ENCODE measurements at regions not wholly inside any gene's neighbourhood (a gene's known extent, or its start where the extent isn't known, plus 50 kb on each side); places are given as distances from the start of the nearest gene placed in this dataset.

GRCh38 chr11:76298255-76298654 is 82.7 kb downstream of the THAP12 start:
- Histone ChIP-seq H3K27me3 (ENCODE audit: insufficient read depth, low read length) (no peaks in the 10 kb centered on the region), H3K9me3 (ENCODE audit: control insufficient read depth in 1 of 2, low read length in 2 of 2) (no peaks in the 10 kb centered on the region), H3K4me3 (ENCODE audit: low read length in 2 of 2) (no peak overlapping the region), H3K4me1 (ENCODE audit: insufficient read depth, low read length) (no peaks in the 10 kb centered on the region), H3K27ac (ENCODE audit: low read depth, low read length) (no peak overlapping the region), H3K36me3 (ENCODE audit: insufficient read depth, low read length) (no peaks in the 10 kb centered on the region)
- no peak overlapping the region for H3K4me3 Mint-ChIP-seq
- intact Hi-C loops (cut with micrococcal nuclease) = no loop called here
- no peak overlapping the region for H3K27ac Mint-ChIP-seq
- DNase-seq = no peak
- H3K9me3 Mint-ChIP-seq = no peaks in the 10 kb centered on the region
- ChIA-PET POLR2A (ENCODE audit: partially characterized antibody) (no interaction called here), CTCF (ENCODE audit: partially characterized antibody) (interaction anchor here (1.6 kb wide), 1 partner anchor 89 kb away, joined by 4 read pairs; no protein-coding TSS in a partner anchor)
- H3K36me3 Mint-ChIP-seq = no peaks in the 10 kb centered on the region
- peaks cover 2 to 4% (median 3%) of the 10 kb centered on the region in 4 donors for H3K4me1 Mint-ChIP-seq
- peaks cover 0 to 3% of the 10 kb centered on the region in 2 donors for H3K27me3 Mint-ChIP-seq

DNA sequence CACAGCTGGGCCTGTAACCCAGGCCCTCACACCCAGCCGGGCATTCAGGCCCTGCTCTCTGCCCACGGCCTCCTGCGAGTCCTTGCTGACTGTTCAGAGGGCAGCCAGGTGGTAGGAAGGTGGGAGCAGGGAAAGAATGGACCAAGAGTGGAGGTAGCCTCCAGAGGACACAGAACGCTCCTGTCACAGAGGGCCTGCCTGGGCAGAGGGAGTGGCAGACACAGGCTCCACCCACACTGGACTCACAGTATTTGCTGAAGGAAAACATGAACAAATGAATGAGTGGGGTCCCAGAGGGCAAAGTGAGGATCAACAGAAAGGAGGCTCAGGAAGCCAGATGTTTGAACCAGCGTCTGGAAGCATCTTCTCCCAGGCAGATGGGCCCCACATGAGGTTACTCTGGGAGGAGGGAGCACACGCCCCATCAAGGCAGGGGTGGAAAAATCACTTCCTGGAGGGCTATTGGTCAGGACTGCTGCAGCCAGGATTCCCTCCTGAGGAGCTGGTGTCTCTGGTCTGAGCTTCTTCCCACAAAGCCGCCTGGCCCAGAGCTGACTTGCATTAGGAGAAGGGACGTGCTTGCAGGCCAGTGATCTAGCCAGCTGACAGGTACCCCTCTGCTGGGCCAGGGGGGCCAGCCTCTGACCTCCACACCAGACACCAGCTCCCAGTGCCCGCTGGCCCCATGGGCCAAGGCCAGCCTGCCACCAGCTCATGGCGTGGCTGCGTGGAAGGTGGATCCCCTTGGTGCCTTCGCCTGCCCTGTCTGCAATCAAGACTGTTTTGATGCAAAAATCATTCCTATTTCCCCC is 84.0 kb downstream of the THAP12 start:
- CTCF ChIA-PET (ENCODE audit: partially characterized antibody) = interaction anchor here (0.6 kb wide), 1 partner anchor 88 kb away, joined by 3 read pairs; no protein-coding TSS in a partner anchor
- Mint-ChIP-seq H3K27me3 (peaks cover 0 to 3% of the 10 kb centered on the region in 2 donors), H3K27ac (no peak overlapping the region), H3K4me3 (no peak overlapping the region), H3K9me3 (no peaks in the 10 kb centered on the region), H3K36me3 (no peaks in the 10 kb centered on the region), H3K4me1 (peaks cover 8 to 11% (median 10%) of the 10 kb centered on the region in 4 donors)
- POLR2A ChIA-PET (ENCODE audit: partially characterized antibody) = no interaction called here
- Histone ChIP-seq H3K27me3 (ENCODE audit: insufficient read depth, low read length) (no peaks in the 10 kb centered on the region), H3K36me3 (ENCODE audit: insufficient read depth, low read length) (no peaks in the 10 kb centered on the region), H3K27ac (ENCODE audit: low read depth, low read length) (no peak overlapping the region), H3K4me1 (ENCODE audit: insufficient read depth, low read length) (peaks cover 9% of the 10 kb centered on the region), H3K9me3 (ENCODE audit: control insufficient read depth in 1 of 2, low read length in 2 of 2) (no peaks in the 10 kb centered on the region), H3K4me3 (ENCODE audit: low read length in 2 of 2) (no peak overlapping the region)
- DNase-seq = no peak
- intact Hi-C loops (cut with micrococcal nuclease) = no loop called here

GRCh38 chr11:76293189-76293631 is 86.9 kb upstream of the WNT11 start:
- CTCF ChIA-PET (ENCODE audit: partially characterized antibody) = interaction anchor here (2.2 kb wide), 1 partner anchor 84 kb away, joined by 7 read pairs; no protein-coding TSS in a partner anchor
- H3K9me3 Mint-ChIP-seq = no peaks in the 10 kb centered on the region
- peak overlapping the region in 5 of 7 donors; percentile 32 to 82 (median 50) for H3K27ac Mint-ChIP-seq
- no peaks in the 10 kb centered on the region for H3K36me3 Mint-ChIP-seq
- H3K27ac ChIP-seq (ENCODE audit: low read depth, low read length) = no peak overlapping the region
- H3K4me3 ChIP-seq (ENCODE audit: low read length in 2 of 2) = no peak overlapping the region
- intact Hi-C loops (cut with micrococcal nuclease) = no loop called here
- H3K27me3 Mint-ChIP-seq = no peaks in the 10 kb centered on the region
- peaks cover 20% of the 10 kb centered on the region for H3K4me1 ChIP-seq (ENCODE audit: insufficient read depth, low read length)
- peak overlapping the region in 7 of 8 donors; percentile 30 to 78 (median 52) for H3K4me3 Mint-ChIP-seq
- no peaks in the 10 kb centered on the region for H3K36me3 ChIP-seq (ENCODE audit: insufficient read depth, low read length)
- H3K4me1 Mint-ChIP-seq = peaks cover 18 to 26% (median 20%) of the 10 kb centered on the region in 4 donors
- no peaks in the 10 kb centered on the region for H3K27me3 ChIP-seq (ENCODE audit: insufficient read depth, low read length)
- POLR2A ChIA-PET (ENCODE audit: partially characterized antibody) = no interaction called here
- DNase-seq = no peak
- no peaks in the 10 kb centered on the region for H3K9me3 ChIP-seq (ENCODE audit: control insufficient read depth in 1 of 2, low read length in 2 of 2)

DNA sequence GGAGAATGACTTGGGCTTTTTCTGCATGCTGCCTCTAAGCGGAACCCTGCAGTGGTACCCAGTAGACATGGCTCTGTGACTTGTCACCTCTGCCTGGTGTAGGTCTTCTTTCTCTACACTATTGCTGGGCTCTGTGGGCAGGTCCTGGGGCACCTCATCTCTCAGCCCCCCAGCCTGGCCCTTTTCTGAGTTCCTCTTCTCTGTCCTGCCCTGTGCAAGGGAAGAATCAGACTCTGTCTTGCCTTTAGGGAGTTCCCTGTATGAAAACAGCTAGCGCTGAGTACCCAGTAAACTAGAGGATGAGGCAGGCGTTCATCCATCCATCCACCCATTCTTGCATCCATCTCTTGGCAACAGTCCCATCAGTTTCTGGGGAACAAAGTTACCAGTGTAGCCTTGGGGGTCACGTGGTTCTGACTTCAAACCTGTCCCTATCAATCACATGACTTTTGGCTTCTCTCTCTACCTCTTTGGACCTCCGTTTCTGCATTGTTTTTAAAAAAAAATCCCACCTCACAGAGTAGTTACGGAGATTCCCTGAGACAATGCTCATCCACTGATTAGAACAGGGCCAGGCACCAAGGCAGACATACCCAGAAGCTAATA is 86.4 kb upstream of the WNT11 start:
- H3K27ac ChIP-seq (ENCODE audit: low read depth, low read length) = no peak overlapping the region
- Mint-ChIP-seq H3K27ac (peak overlapping the region in 5 of 7 donors; percentile 32 to 82 (median 50)), H3K9me3 (no peaks in the 10 kb centered on the region), H3K4me1 (peaks cover 23 to 32% (median 25%) of the 10 kb centered on the region in 4 donors), H3K4me3 (peak overlapping the region in 6 of 8 donors; percentile 30 to 78 (median 47)), H3K36me3 (no peaks in the 10 kb centered on the region), H3K27me3 (no peaks in the 10 kb centered on the region)
- POLR2A ChIA-PET (ENCODE audit: partially characterized antibody) = no interaction called here
- DNase-seq = no peak
- no peak overlapping the region for H3K4me3 ChIP-seq (ENCODE audit: low read length in 2 of 2)
- intact Hi-C loops (cut with micrococcal nuclease) = no loop called here
- H3K9me3 ChIP-seq (ENCODE audit: control insufficient read depth in 1 of 2, low read length in 2 of 2) = no peaks in the 10 kb centered on the region
- CTCF ChIA-PET (ENCODE audit: partially characterized antibody) = interaction anchor here (2.2 kb wide), 1 partner anchor 84 kb away, joined by 7 read pairs; no protein-coding TSS in a partner anchor
- no peaks in the 10 kb centered on the region for H3K27me3 ChIP-seq (ENCODE audit: insufficient read depth, low read length)
- no peaks in the 10 kb centered on the region for H3K36me3 ChIP-seq (ENCODE audit: insufficient read depth, low read length)
- peaks cover 25% of the 10 kb centered on the region for H3K4me1 ChIP-seq (ENCODE audit: insufficient read depth, low read length)

GRCh38 chr11:76291576-76292526 is 85.5 kb upstream of the WNT11 start:
- Histone ChIP-seq H3K36me3 (ENCODE audit: insufficient read depth, low read length) (no peaks in the 10 kb centered on the region), H3K4me3 (ENCODE audit: low read length in 2 of 2) (no peak overlapping the region), H3K27me3 (ENCODE audit: insufficient read depth, low read length) (no peaks in the 10 kb centered on the region), H3K4me1 (ENCODE audit: insufficient read depth, low read length) (peaks cover 33% of the 10 kb centered on the region), H3K27ac (ENCODE audit: low read depth, low read length) (no peak overlapping the region), H3K9me3 (ENCODE audit: control insufficient read depth in 1 of 2, low read length in 2 of 2) (no peaks in the 10 kb centered on the region)
- Mint-ChIP-seq H3K36me3 (no peaks in the 10 kb centered on the region), H3K4me3 (no peak overlapping the region), H3K4me1 (peaks cover 30 to 40% (median 31%) of the 10 kb centered on the region in 4 donors), H3K27me3 (no peaks in the 10 kb centered on the region), H3K9me3 (no peaks in the 10 kb centered on the region), H3K27ac (peak overlapping the region in 3 of 7 donors; percentile 5 to 19 (median 8))
- CTCF ChIA-PET (ENCODE audit: partially characterized antibody) = interaction anchor here (2.5 kb wide), 1 partner anchor 84 kb away, joined by 6 read pairs; no protein-coding TSS in a partner anchor
- intact Hi-C loops (cut with micrococcal nuclease) = no loop called here
- no peak for DNase-seq
- POLR2A ChIA-PET (ENCODE audit: partially characterized antibody) = no interaction called here

DNA sequence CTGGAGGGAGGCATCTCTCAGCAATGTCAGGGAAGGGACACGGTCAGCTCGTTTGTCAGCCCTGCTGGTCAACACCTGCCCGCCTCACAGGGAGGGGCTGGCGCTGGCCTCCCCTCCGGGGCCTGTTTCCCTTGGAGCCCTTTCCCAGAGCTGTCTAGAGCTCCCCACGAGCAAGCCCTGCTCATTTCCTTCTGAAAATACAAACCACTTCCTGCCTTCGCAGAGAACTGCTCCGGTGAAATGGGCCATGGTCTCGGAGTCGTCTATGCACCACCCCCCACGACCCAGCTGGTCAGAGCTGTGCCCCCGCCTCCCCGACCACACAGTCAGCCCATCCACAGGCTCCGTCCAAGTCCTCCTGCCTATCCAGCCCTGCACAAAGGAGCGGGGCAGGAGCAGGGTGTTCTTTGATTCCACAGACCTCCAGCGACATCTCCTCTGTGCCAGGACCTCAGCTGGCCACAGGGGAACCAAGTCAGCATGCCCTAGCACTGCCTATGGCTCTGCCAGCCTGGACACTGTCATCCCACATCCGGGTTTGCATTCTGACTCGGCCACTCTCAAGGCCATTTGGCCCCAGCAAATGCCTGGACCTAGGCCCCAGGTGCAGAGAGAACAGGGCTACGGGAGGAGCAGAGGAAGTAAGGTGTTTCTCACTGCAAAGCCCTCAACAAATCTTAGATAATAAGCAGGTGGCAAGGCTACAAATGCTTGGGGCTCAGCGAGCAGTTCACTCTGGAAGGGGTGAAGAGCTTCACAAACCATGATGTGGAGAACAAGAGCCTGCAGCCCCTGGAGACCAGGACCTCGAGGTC is 82.1 kb upstream of the WNT11 start:
- peak in 4 of 5 donors; percentile 16 to 31 (median 25) for DNase-seq
- peaks cover 0 to 1% (median 0%) of the 10 kb centered on the region in 8 donors for H3K9me3 Mint-ChIP-seq
- H3K4me3 Mint-ChIP-seq = peak overlapping the region in 7 of 8 donors; percentile 58 to 80 (median 71)
- H3K27ac Mint-ChIP-seq = peak overlapping the region; percentile 81 to 96 (median 93)
- H3K27me3 Mint-ChIP-seq = no peaks in the 10 kb centered on the region
- Histone ChIP-seq H3K27me3 (ENCODE audit: insufficient read depth, low read length) (no peaks in the 10 kb centered on the region), H3K9me3 (ENCODE audit: control insufficient read depth in 1 of 2, low read length in 2 of 2) (no peaks in the 10 kb centered on the region), H3K4me3 (ENCODE audit: low read length in 2 of 2) (no peak overlapping the region), H3K27ac (ENCODE audit: low read depth, low read length) (peak overlapping the region; percentile 27), H3K4me1 (ENCODE audit: insufficient read depth, low read length) (peaks cover 34% of the 10 kb centered on the region), H3K36me3 (ENCODE audit: insufficient read depth, low read length) (no peaks in the 10 kb centered on the region)
- H3K36me3 Mint-ChIP-seq = no peaks in the 10 kb centered on the region
- ChIA-PET POLR2A (ENCODE audit: partially characterized antibody) (interaction anchor here (0.8 to 2.4 kb wide), 3 partner anchors 54 to 80 kb away, joined by 4 to 11 read pairs (median 7); no protein-coding TSS in a partner anchor), CTCF (ENCODE audit: partially characterized antibody) (interaction anchor here (1.0 to 2.4 kb wide), 3 partner anchors 18 to 80 kb away, joined by 3 to 26 read pairs (median 6); no protein-coding TSS in a partner anchor)
- H3K4me1 Mint-ChIP-seq = peaks cover 31 to 48% (median 36%) of the 10 kb centered on the region in 4 donors
- intact Hi-C loops (cut with micrococcal nuclease) = no loop called here

All from CD4-positive, alpha-beta memory T cell (primary cell).